CD14-positive monocyte (primary cell): ENCODE measurements at regions not wholly inside any gene's neighbourhood (a gene's known extent, or its start where the extent isn't known, plus 50 kb on each side); places are given as distances from the start of the nearest gene placed in this dataset.

Experiments
- DNase-seq, 3 donors: peaks; one replicate each; pipeline ENCODE4 v3.0.0-alpha.2; 2011 to 2022
- H2AFZ ChIP-seq: 2 replicates; pipeline ENCODE4 v1.6.0; 2012; ENCODE audit warnings: mild to moderate bottlenecking, low read depth, low read length, inconsistent platforms; ENCODE audit not compliant: insufficient read depth, poor library complexity, severe bottlenecking
- H3K27ac ChIP-seq, 2 donors: 1 replicate in 1 of 2; 2 replicates in 1 of 2; pipeline ENCODE4 v1.5.1; 2012 to 2013; ENCODE audit warnings: low read length in 2 of 2, control low read depth in 1 of 2, inconsistent platforms in 1 of 2, low read depth in 1 of 2, mild to moderate bottlenecking in 1 of 2
- H3K27me3 ChIP-seq, 2 donors: one replicate each; pipeline versions ENCODE4 v1.6.0 to v1.6.1; 2011 to 2013; ENCODE audit warnings: low read length in 2 of 2; ENCODE audit not compliant: control insufficient read depth in 2 of 2, insufficient read depth in 2 of 2
- H3K36me3 ChIP-seq, 2 donors: replicated peaks in 1 of 2; 1 replicate in 1 of 2; 2 replicates in 1 of 2; pipeline versions ENCODE4 v1.5.1 to v1.6.1; 2012 to 2013; ENCODE audit warnings: low read length in 2 of 2, control low read depth in 1 of 2, inconsistent platforms in 1 of 2, mild to moderate bottlenecking in 1 of 2; ENCODE audit not compliant: insufficient read depth in 2 of 2, control insufficient read depth in 1 of 2
- H3K4me1 ChIP-seq, 2 donors: 1 replicate in 1 of 2; 2 replicates in 1 of 2; pipeline versions ENCODE4 v1.5.1 to v1.6.1; 2012 to 2013; ENCODE audit warnings: low read length in 2 of 2, control low read depth in 1 of 2, inconsistent platforms in 1 of 2, mild to moderate bottlenecking in 1 of 2, moderate library complexity in 1 of 2; ENCODE audit not compliant: insufficient read depth in 2 of 2, control insufficient read depth in 1 of 2
- H3K4me2 ChIP-seq: replicated peaks from 2 replicates; pipeline ENCODE3; 2012; ENCODE audit warnings: low read length, moderate library complexity, mild to moderate bottlenecking; ENCODE audit not compliant: poor library complexity, severe bottlenecking; ENCODE audit errors: extremely low read depth
- H3K4me3 ChIP-seq, 3 experiments: fragments of 200-600 bp in 1 of 3; sonication (generic) in 1 of 3; replicated peaks in 1 of 3; 1 replicate in 2 of 3; 2 replicates in 1 of 3; pipeline ENCODE4 v1.5.1; 2011 to 2013; ENCODE audit warnings: low read length in 3 of 3, mild to moderate bottlenecking in 3 of 3, control low read depth in 2 of 3, low read depth in 2 of 3, inconsistent platforms in 1 of 3, moderate library complexity in 1 of 3
- H3K79me2 ChIP-seq: 2 replicates; pipeline ENCODE4 v1.6.0; 2012; ENCODE audit warnings: mild to moderate bottlenecking, control low read depth, inconsistent platforms, low read length, moderate library complexity; ENCODE audit not compliant: insufficient read depth
- H3K9ac ChIP-seq: 2 replicates; pipeline ENCODE4 v1.6.0; 2017; ENCODE audit warnings: low read length, mild to moderate bottlenecking; ENCODE audit not compliant: insufficient read depth, poor library complexity, severe bottlenecking
- H3K9me3 ChIP-seq, 2 donors: replicated peaks in 1 of 2; 1 replicate in 1 of 2; 2 replicates in 1 of 2; pipeline versions ENCODE4 v1.5.1 to v1.6.1; 2012 to 2013; ENCODE audit warnings: low read length in 2 of 2, control low read depth in 1 of 2; ENCODE audit not compliant: control insufficient read depth in 1 of 2, insufficient read depth in 1 of 2
- H4K20me1 ChIP-seq: 2 replicates; pipeline ENCODE4 v1.6.0; 2012; ENCODE audit warnings: mild to moderate bottlenecking, low read length, control low read depth, moderate library complexity; ENCODE audit not compliant: insufficient read depth
- H3K27ac Mint-ChIP-seq, 7 donors: one replicate each; pipeline ENCODE4 v1.8.0; 2020; ENCODE audit warnings: mild to moderate bottlenecking in 7 of 7, mixed read lengths in 7 of 7, moderate library complexity in 6 of 7, inconsistent platforms in 2 of 7
- H3K27me3 Mint-ChIP-seq, 3 donors: one replicate each; pipeline ENCODE4 v1.8.0; 2021 to 2022; ENCODE audit warnings: low read depth in 3 of 3, mild to moderate bottlenecking in 3 of 3, mixed read lengths in 3 of 3, moderate library complexity in 3 of 3, inconsistent platforms in 1 of 3
- H3K36me3 Mint-ChIP-seq, 2 donors: one replicate each; pipeline ENCODE4 v1.8.0; 2020; ENCODE audit warnings: mixed read lengths in 2 of 2, inconsistent platforms in 1 of 2, mild to moderate bottlenecking in 1 of 2
- H3K4me1 Mint-ChIP-seq: one replicate; pipeline ENCODE4 v1.8.0; 2020; ENCODE audit warnings: mild to moderate bottlenecking, mixed read lengths
- H3K4me3 Mint-ChIP-seq, 2 donors: one replicate each; pipeline ENCODE4 v1.8.0; 2020; ENCODE audit warnings: mild to moderate bottlenecking in 2 of 2, mixed read lengths in 2 of 2, moderate library complexity in 1 of 2
- H3K9me3 Mint-ChIP-seq, 7 donors: one replicate each; pipeline ENCODE4 v1.8.0; 2020 to 2022; ENCODE audit warnings: mixed read lengths in 7 of 7, mild to moderate bottlenecking in 6 of 7, moderate library complexity in 6 of 7, inconsistent platforms in 2 of 7
- WGBS: methylation state at CpG from one replicate; pipeline ENCODE4 v1.1.5; 2013; ENCODE audit warnings: missing lambda C conversion rate; ENCODE audit not compliant: insufficient coverage; 5-methylcytosine and 5-hydroxymethylcytosine counted together
- intact Hi-C, 2 donors: fragments of 100-400 bp; cut with micrococcal nuclease; formaldehyde crosslinking; loops; one replicate each; pipeline versions ENCODE4 v1.15.0 to v1.15.1; 2023
- TF ChIP-seq, protein P1 (sequence below): fragments of 200-600 bp; IDR thresholded peaks from one replicate; pipeline ENCODE4 v1.8.0; 2022; ENCODE audit warnings: antibody characterized with exemption, mild to moderate bottlenecking

DNA sequence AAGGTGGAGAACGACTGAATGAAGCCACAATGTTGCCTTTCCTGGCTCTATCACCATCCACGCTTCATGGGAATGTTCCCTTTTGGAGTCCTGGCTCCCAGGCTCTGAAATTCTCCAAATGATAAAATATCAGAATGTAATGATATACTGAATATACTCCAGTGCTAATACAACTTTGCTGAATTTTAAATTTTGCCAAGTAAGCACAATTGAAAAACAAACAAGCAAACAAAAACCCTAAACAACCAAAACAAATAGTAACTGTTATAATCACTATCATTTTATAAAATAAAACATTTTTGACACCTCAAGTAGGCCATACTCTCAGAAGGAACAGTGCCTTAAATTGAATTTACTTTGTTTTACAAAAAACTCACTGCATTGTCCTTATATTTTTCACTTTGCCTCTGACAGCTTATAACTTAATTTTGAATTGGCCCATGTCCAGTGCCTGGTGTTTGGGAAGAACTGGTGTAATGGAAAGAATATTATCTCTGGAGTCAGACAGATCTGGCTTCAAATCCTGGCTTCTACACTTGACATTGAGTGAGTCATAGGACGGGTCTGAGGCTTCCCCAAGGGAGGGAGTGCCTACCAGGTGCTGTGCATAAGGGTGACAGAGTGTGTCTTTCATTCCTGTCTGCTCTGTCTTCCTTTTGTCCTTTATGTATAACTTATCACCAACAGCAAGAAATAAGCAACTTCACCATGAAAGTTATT is 698.3 kb downstream of the EPM2A start:
- Mint-ChIP-seq H3K9me3 (peaks cover 0 to 10% (median 8%) of the 10 kb centered on the region in 7 donors), H3K4me1 (peaks cover 2% of the 10 kb centered on the region), H3K4me3 (no peak overlapping the region), H3K36me3 (no peaks in the 10 kb centered on the region), H3K27ac (no peak overlapping the region), H3K27me3 (no peaks in the 10 kb centered on the region)
- Histone ChIP-seq H4K20me1 (no peaks in the 10 kb centered on the region), H3K4me1 (no peaks in the 10 kb centered on the region), H3K9me3 (no peaks in the 10 kb centered on the region), H3K27me3 (no peaks in the 10 kb centered on the region), H3K4me3 (no peak overlapping the region), H3K4me2 (no peak overlapping the region), H3K27ac (no peak overlapping the region), H3K79me2 (no peaks in the 10 kb centered on the region), H3K36me3 (no peaks in the 10 kb centered on the region), H2AFZ (no peak overlapping the region), H3K9ac (no peak overlapping the region)
- DNase-seq: no peak
- WGBS: no CpG with 5 or more reads among the region's 3 CpGs
- intact Hi-C loops: no loop called here
- TF ChIP-seq, protein P1, sequence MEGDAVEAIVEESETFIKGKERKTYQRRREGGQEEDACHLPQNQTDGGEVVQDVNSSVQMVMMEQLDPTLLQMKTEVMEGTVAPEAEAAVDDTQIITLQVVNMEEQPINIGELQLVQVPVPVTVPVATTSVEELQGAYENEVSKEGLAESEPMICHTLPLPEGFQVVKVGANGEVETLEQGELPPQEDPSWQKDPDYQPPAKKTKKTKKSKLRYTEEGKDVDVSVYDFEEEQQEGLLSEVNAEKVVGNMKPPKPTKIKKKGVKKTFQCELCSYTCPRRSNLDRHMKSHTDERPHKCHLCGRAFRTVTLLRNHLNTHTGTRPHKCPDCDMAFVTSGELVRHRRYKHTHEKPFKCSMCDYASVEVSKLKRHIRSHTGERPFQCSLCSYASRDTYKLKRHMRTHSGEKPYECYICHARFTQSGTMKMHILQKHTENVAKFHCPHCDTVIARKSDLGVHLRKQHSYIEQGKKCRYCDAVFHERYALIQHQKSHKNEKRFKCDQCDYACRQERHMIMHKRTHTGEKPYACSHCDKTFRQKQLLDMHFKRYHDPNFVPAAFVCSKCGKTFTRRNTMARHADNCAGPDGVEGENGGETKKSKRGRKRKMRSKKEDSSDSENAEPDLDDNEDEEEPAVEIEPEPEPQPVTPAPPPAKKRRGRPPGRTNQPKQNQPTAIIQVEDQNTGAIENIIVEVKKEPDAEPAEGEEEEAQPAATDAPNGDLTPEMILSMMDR: no peak

DNA sequence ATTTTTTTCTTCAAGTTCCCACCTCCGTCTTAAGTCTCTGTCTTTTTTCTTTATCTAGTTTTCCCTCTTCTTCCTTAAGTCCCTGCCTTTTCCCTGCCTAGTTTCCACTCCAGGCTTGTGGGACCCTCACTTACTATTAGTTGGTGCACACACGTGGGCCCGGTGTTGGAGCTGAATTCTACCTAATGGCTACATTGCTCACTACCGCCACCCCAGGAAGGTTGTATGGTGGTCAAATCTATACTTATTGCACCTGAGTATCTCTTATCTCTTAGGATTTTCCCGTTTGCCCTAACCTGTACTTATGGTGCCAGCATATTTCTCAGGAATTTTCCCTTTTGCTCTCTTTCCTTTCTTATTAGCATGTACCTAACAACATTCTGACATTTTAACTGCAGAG is 692.8 kb downstream of the EPM2A start:
- H3K36me3 Mint-ChIP-seq: no peaks in the 10 kb centered on the region
- no peak overlapping the region for H3K4me3 Mint-ChIP-seq
- Histone ChIP-seq H3K9me3 (no peaks in the 10 kb centered on the region), H2AFZ (no peak overlapping the region), H3K4me2 (no peak overlapping the region), H3K27me3 (no peaks in the 10 kb centered on the region), H4K20me1 (no peaks in the 10 kb centered on the region), H3K36me3 (no peaks in the 10 kb centered on the region), H3K4me1 (peaks cover 9 to 11% of the 10 kb centered on the region in 2 donors), H3K79me2 (no peaks in the 10 kb centered on the region), H3K27ac (no peak overlapping the region), H3K4me3 (no peak overlapping the region), H3K9ac (no peak overlapping the region)
- WGBS: 96% methylated on average over 4 of the region's 5 CpGs
- TF ChIP-seq, protein P1: no peak
- H3K27ac Mint-ChIP-seq: peak overlapping the region in 1 of 7 donors; percentile 7
- peaks cover 10% of the 10 kb centered on the region for H3K4me1 Mint-ChIP-seq
- peaks cover 0 to 9% (median 6%) of the 10 kb centered on the region in 7 donors for H3K9me3 Mint-ChIP-seq
- H3K27me3 Mint-ChIP-seq: peaks cover 0 to 2% (median 0%) of the 10 kb centered on the region in 3 donors
- DNase-seq: no peak
- intact Hi-C loops: no loop called here
